Panc1 (cell line): ENCODE measurements at regions not wholly inside any gene's neighbourhood (a gene's known extent, or its start where the extent isn't known, plus 50 kb on each side); places are given as distances from the start of the nearest gene placed in this dataset.

ENCODE experiments used
- CTCF ChIP-seq: fragments of 450-650 bp; IDR thresholded peaks from 2 replicates; pipeline ENCODE4 v1.5.1; 2017; ENCODE audit warnings: mild to moderate bottlenecking
- POLR2AphosphoS5 ChIP-seq: IDR thresholded peaks from 2 replicates; pipeline ENCODE4 v1.6.1; 2012; ENCODE audit warnings: mild to moderate bottlenecking, low read depth, low read length, moderate library complexity
- REST ChIP-seq, 2 experiments: IDR thresholded peaks; 2 replicates each; pipeline ENCODE4 v1.6.1; 2011 to 2012; ENCODE audit warnings: low read depth in 2 of 2, control low read depth in 1 of 2, low read length in 1 of 2, mild to moderate bottlenecking in 1 of 2, moderate library complexity in 1 of 2; ENCODE audit not compliant: insufficient read depth in 1 of 2
- SIN3A ChIP-seq: IDR thresholded peaks from 2 replicates; pipeline ENCODE4 v1.6.1; 2012; ENCODE audit warnings: low read depth, mild to moderate bottlenecking, low read length, moderate library complexity, borderline replicate concordance; ENCODE audit not compliant: insufficient read depth
- TCF7L2 ChIP-seq: IDR thresholded peaks from 2 replicates; pipeline ENCODE4 v1.6.1; 2011; ENCODE audit warnings: mild to moderate bottlenecking, low read depth, low read length, inconsistent platforms

- TF ChIP-seq POLR2AphosphoS5, result no peak
- TF ChIP-seq CTCF, result no peak
- no peak for TF ChIP-seq SIN3A
- TF ChIP-seq REST (IDR thresholded peaks at IDR 0.05; ENCODE audit: insufficient read depth in 1 of 2, low read depth in 2 of 2, low read length in 1 of 2), result no peak
- TF ChIP-seq TCF7L2, result no peak
These were observed 162.7 kb downstream of the POSTN start for GRCh38 chr13:37435881-37436280.
